Right lobe of liver (tissue), 4 donors: ENCODE measurements at regions not wholly inside any gene's neighbourhood (a gene's known extent, or its start where the extent isn't known, plus 50 kb on each side); places are given as distances from the start of the nearest gene placed in this dataset.

Source experiments
- POLR2A ChIP-seq: fragments of 450-650 bp; IDR thresholded peaks from one replicate; pipeline ENCODE4 v1.6.1; 2017; ENCODE audit warnings: antibody characterized with exemption, mild to moderate bottlenecking
- TF ChIP-seq, protein P1 (sequence below), 4 donors: fragments of 200-600 bp in 3 of 4; fragments of 450-650 bp in 1 of 4; IDR thresholded peaks; one replicate each; pipeline versions ENCODE4 v1.5.1 to v1.8.0; 2016 to 2022; ENCODE audit warnings: antibody characterized with exemption in 4 of 4, mild to moderate bottlenecking in 2 of 4
- donor health status: DM: no; HTN: no; CAD: no.
- donor health status: DM: no; HTN: no; CAD: no.
- donor health status: DM: no; HTN: yes; CAD: no.

DNA sequence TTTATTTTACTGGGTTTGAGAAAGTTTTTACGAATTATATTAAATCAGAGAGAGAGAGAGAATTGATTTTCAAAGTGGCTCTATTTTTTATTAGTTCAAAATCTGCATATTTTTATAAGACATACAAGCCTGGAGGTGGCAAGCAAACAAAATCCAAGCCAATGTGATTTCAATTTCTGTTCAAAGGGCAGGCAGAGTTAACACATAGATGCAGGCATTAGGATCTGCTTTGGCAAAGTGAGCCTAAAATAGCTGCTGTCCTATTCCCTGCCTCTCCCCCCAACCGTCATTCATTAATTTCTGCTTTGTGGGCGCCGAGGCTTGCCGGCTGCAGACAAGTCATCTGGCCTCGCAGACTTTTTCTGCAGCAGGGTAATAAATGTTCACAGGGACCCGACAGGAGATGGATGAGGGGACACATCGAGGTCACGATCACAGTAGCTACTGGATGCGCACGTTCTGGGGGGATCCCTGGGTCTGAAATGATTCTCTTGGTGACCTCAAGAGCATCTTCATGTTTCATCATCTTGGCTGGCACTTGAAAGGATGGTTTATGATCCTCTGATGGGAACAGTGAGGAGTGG is 123.9 kb upstream of the SLC6A11 start:
- TF ChIP-seq, protein P1, sequence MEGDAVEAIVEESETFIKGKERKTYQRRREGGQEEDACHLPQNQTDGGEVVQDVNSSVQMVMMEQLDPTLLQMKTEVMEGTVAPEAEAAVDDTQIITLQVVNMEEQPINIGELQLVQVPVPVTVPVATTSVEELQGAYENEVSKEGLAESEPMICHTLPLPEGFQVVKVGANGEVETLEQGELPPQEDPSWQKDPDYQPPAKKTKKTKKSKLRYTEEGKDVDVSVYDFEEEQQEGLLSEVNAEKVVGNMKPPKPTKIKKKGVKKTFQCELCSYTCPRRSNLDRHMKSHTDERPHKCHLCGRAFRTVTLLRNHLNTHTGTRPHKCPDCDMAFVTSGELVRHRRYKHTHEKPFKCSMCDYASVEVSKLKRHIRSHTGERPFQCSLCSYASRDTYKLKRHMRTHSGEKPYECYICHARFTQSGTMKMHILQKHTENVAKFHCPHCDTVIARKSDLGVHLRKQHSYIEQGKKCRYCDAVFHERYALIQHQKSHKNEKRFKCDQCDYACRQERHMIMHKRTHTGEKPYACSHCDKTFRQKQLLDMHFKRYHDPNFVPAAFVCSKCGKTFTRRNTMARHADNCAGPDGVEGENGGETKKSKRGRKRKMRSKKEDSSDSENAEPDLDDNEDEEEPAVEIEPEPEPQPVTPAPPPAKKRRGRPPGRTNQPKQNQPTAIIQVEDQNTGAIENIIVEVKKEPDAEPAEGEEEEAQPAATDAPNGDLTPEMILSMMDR (IDR thresholded peaks at IDR 0.05) = no peak
- TF ChIP-seq POLR2A = no peak
